ENCODE measurements at regions not wholly inside any gene's neighbourhood (a gene's known extent, or its start where the extent isn't known, plus 50 kb on each side); places are given as distances from the start of the nearest gene placed in this dataset.
"Not testable (repeated sequence)": the region's sequence is repeated elsewhere in the genome, so short reads cannot be mapped to it uniquely, and the experiment has no call there.

- no peak for TF ChIP-seq CTCF (IDR thresholded peaks at IDR 0.05; ENCODE audit: low read depth, low read length, missing control alignments)
- no peak for DNase-seq (ENCODE audit: extremely low read depth, low read depth)
- H3K4me3 ChIP-seq (replicated peaks; ENCODE audit: low read depth, low read length) = no peak overlapping the region
Observed at GRCh38 chr4:123170843-123171242, 225.8 kb upstream of the SPRY1 start.

- no peak overlapping the region for H3K4me3 ChIP-seq (replicated peaks; ENCODE audit: low read depth, low read length)
Observed at GRCh38 chr4:123176605-123177004, 220.0 kb upstream of the SPRY1 start.

GRCh38 chr4:123182289-123182688 is 214.3 kb upstream of the SPRY1 start:
- TF ChIP-seq CTCF (IDR thresholded peaks at IDR 0.05; ENCODE audit: low read depth, low read length, missing control alignments) = no peak
- DNase-seq (ENCODE audit: extremely low read depth, low read depth) = no peak
- no peak overlapping the region for H3K4me3 ChIP-seq (replicated peaks; ENCODE audit: low read depth, low read length)

More at GRCh38 chr4:123176605-123177004, 220.0 kb upstream of the SPRY1 start:
- DNase-seq (ENCODE audit: extremely low read depth, low read depth) = no peak
- TF ChIP-seq CTCF (IDR thresholded peaks at IDR 0.05; ENCODE audit: low read depth, low read length, missing control alignments) = no peak

GRCh38 chr4:123183308-123183707 is 213.3 kb upstream of the SPRY1 start:
- TF ChIP-seq CTCF (IDR thresholded peaks at IDR 0.05; ENCODE audit: low read depth, low read length, missing control alignments) = no peak
- H3K4me3 ChIP-seq (replicated peaks; ENCODE audit: low read depth, low read length) = no peak overlapping the region
- DNase-seq (ENCODE audit: extremely low read depth, low read depth) = no peak

GRCh38 chr4:123183754-123184153 is 212.8 kb upstream of the SPRY1 start:
- not testable (repeated sequence) for DNase-seq (ENCODE audit: extremely low read depth, low read depth)

GRCh38 chr4:123186731-123187130 is 209.9 kb upstream of the SPRY1 start:
- H3K4me3 ChIP-seq (replicated peaks; ENCODE audit: low read depth, low read length) = no peak overlapping the region
- DNase-seq (ENCODE audit: extremely low read depth, low read depth) = no peak
- TF ChIP-seq CTCF (IDR thresholded peaks at IDR 0.05; ENCODE audit: low read depth, low read length, missing control alignments) = no peak

More at GRCh38 chr4:123183754-123184153, 212.8 kb upstream of the SPRY1 start:
- not testable (repeated sequence) for H3K4me3 ChIP-seq (replicated peaks; ENCODE audit: low read depth, low read length)

- DNase-seq (ENCODE audit: extremely low read depth, low read depth) = no peak
- no peak overlapping the region for H3K4me3 ChIP-seq (replicated peaks; ENCODE audit: low read depth, low read length)
- TF ChIP-seq CTCF (IDR thresholded peaks at IDR 0.05; ENCODE audit: low read depth, low read length, missing control alignments) = no peak
Observed at GRCh38 chr4:123190176-123190575, 206.4 kb upstream of the SPRY1 start.

All from HFF-Myc (cell line).